GM12891 (cell line): ENCODE measurements at regions not wholly inside any gene's neighbourhood (a gene's known extent, or its start where the extent isn't known, plus 50 kb on each side); places are given as distances from the start of the nearest gene placed in this dataset.

Experiments used
- POLR2A ChIP-seq: IDR thresholded peaks from 2 replicates; pipeline ENCODE4 v1.6.1; 2011; ENCODE audit warnings: low read depth, low read length, control low read depth
- POLR2AphosphoS5 ChIP-seq: IDR thresholded peaks from 2 replicates; pipeline ENCODE4 v1.6.1; 2011; ENCODE audit warnings: low read depth, low read length, control low read depth

DNA sequence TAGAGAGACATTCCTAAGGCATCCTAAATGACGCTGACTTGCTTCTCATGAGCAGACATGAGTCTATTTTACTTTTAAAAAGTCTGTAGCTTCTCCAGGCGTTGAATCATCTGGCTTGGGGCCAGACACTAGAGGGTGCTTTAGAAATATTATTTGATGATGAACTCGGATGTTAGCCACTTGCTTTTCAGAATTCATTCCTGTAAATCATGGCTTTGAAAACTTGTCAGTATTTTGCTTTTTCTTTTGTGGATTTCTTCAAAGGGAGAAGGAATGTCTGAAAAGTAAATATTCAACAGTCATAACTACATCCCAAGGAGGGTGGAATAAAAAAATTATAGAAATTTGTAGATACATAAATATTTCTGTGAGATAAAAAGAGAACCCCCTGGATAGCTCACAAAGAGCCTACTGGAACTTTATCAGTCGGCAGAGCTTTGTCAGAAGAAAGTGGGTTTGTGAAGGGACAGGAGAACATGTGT, 370.8 kb downstream of the OSR1 start:
- TF ChIP-seq POLR2A: no peak
- no peak for TF ChIP-seq POLR2AphosphoS5
